GM18861 (cell line): ENCODE measurements at regions not wholly inside any gene's neighbourhood (a gene's known extent, or its start where the extent isn't known, plus 50 kb on each side); places are given as distances from the start of the nearest gene placed in this dataset.

Source experiments
- ATAC-seq: cut with Tn5 transposase; IDR thresholded peaks from one replicate; pipeline ENCODE4 v1.9.1; 2021; ENCODE audit not compliant: unreplicated experiment

GRCh38 chr21:28791595-28792282 lies 200.9 kb downstream of the LTN1 start:
- ATAC-seq = no peak

- no peak for ATAC-seq
Measured at GRCh38 chr21:28790335-28790734, 202.3 kb downstream of the LTN1 start.

- ATAC-seq = no peak
Measured at GRCh38 chr21:28789523-28789922, 203.2 kb downstream of the LTN1 start.

- ATAC-seq = no peak
Measured at GRCh38 chr21:28788030-28788429, 204.6 kb downstream of the LTN1 start.

GRCh38 chr21:28783641-28784185 lies 209.0 kb downstream of the LTN1 start:
- ATAC-seq = no peak

- peak; percentile 56 for ATAC-seq
Measured at GRCh38 chr21:28781602-28782276, 210.9 kb downstream of the LTN1 start.

GRCh38 chr21:28779914-28780313 lies 212.8 kb downstream of the LTN1 start:
- ATAC-seq = no peak

GRCh38 chr21:28776251-28776650 lies 216.4 kb downstream of the LTN1 start:
- ATAC-seq = no peak

GRCh38 chr21:28775071-28775470 lies 217.6 kb downstream of the LTN1 start:
- no peak for ATAC-seq

- no peak for ATAC-seq
Measured at GRCh38 chr21:28773036-28773435, 219.6 kb downstream of the LTN1 start.

- ATAC-seq = no peak
Measured at GRCh38 chr21:28771790-28772501, 220.7 kb downstream of the LTN1 start.

GRCh38 chr21:28770867-28771661 lies 221.6 kb downstream of the LTN1 start:
- ATAC-seq = no peak

- no peak for ATAC-seq
Measured at GRCh38 chr21:28769683-28770082, 223.0 kb downstream of the LTN1 start.

- no peak for ATAC-seq
Measured at GRCh38 chr21:28768753-28769152, 223.9 kb downstream of the LTN1 start.

- no peak for ATAC-seq
Measured at GRCh38 chr21:28767523-28767922, 225.2 kb downstream of the LTN1 start.

- no peak for ATAC-seq
Measured at GRCh38 chr21:28763809-28764418, 228.8 kb downstream of the LTN1 start.

GRCh38 chr21:28762357-28762735 lies 230.3 kb downstream of the LTN1 start:
- no peak for ATAC-seq

- ATAC-seq = no peak
Measured at GRCh38 chr21:28761674-28762356, 230.9 kb downstream of the LTN1 start.

- ATAC-seq = no peak
Measured at GRCh38 chr21:28758883-28759242, 233.8 kb downstream of the LTN1 start.
